Right lobe of liver (tissue), 6 donors: ENCODE measurements at regions not wholly inside any gene's neighbourhood (a gene's known extent, or its start where the extent isn't known, plus 50 kb on each side); places are given as distances from the start of the nearest gene placed in this dataset.

Source experiments
- ATAC-seq, 4 donors: fragments of 200-7000 bp; cut with Tn5 transposase; one replicate each; pipeline ENCODE4 v1.9.1; 2020; ENCODE audit warnings: mild to moderate bottlenecking in 4 of 4, moderate library complexity in 4 of 4
- DNase-seq, 3 donors: peaks; one replicate each; pipeline ENCODE4 v3.0.0-alpha.2; 2020
- H3K27ac ChIP-seq, 3 donors: fragments of 200-600 bp; one replicate each; pipeline ENCODE4 v1.8.0; 2022
- H3K27me3 ChIP-seq, 2 donors: fragments of 200-600 bp; one replicate each; pipeline ENCODE4 v1.8.0; 2022
- H3K36me3 ChIP-seq, 4 donors: fragments of 200-600 bp; sonication (generic) in 1 of 4; one replicate each; pipeline versions ENCODE4 v1.5.1 to v1.8.0; 2017 to 2022; ENCODE audit warnings: control low read depth in 1 of 4
- H3K4me1 ChIP-seq, 4 donors: fragments of 200-600 bp; sonication (generic) in 1 of 4; one replicate each; pipeline versions ENCODE4 v1.5.1 to v1.8.0; 2017 to 2022; ENCODE audit warnings: control low read depth in 1 of 4
- H3K4me3 ChIP-seq, 3 donors: fragments of 200-600 bp; one replicate each; pipeline ENCODE4 v1.8.0; 2022
- H3K9me3 ChIP-seq, 4 donors: fragments of 200-600 bp; sonication (generic) in 1 of 4; one replicate each; pipeline versions ENCODE4 v1.5.1 to v1.8.0; 2017 to 2022; ENCODE audit warnings: control low read depth in 1 of 4
- CTCF ChIP-seq, 4 donors: fragments of 200-600 bp in 3 of 4; fragments of 450-650 bp in 1 of 4; IDR thresholded peaks; one replicate each; pipeline versions ENCODE4 v1.5.1 to v1.8.0; 2016 to 2022; ENCODE audit warnings: antibody characterized with exemption in 4 of 4, mild to moderate bottlenecking in 2 of 4
- POLR2A ChIP-seq: fragments of 450-650 bp; IDR thresholded peaks from one replicate; pipeline ENCODE4 v1.6.1; 2017; ENCODE audit warnings: antibody characterized with exemption, mild to moderate bottlenecking
- WGBS: methylation state at CpG from one replicate; pipeline ENCODE4 v1.1.6; 2018; ENCODE audit warnings: low coverage, low lambda C conversion rate; ENCODE audit not compliant: insufficient coverage; ENCODE audit errors: missing lambda C conversion rate; 5-methylcytosine and 5-hydroxymethylcytosine counted together
- intact Hi-C, 2 donors: fragments of 100-400 bp; cut with DNase I; formaldehyde crosslinking; loops; one replicate each; pipeline versions ENCODE4 v1.11.2 to v1.14.1; 2022
- donor health status: DM: no; HTN: yes; CAD: no.
- donor health status: DM: no; HTN: no; CAD: no.
- donor health status: DM: no; HTN: no; CAD: no.
- donor health status: DM: no; HTN: yes; CAD: no.
- donor health status: DM: no; HTN: yes; CAD: no.

DNA sequence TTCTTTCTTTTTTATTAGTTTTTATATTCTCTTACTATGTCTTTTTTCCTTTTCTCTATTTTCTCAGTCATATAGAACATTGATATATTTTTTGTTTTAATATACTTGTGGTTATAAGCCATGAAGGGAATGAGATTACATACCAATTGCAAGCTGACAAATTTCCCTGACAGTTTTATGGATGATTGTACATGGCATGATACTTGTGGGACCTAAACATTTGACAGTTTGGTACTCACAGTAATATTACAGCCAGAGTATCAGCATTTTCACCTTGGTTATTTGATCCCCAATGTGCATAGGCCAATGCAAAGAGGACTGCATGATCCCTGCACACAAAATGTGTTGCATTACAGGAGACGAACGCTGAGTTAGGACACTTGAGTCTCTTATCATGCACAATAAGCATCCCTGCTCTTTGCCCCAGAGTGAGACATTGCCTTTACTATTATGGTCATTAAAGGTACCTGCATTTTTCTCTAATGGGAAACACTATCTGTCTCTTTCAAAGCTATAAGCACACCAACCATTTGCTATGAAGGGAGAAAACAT is 713.4 kb upstream of the PCDH20 start:
- no peak for ATAC-seq
- WGBS = 43% methylated on average over 2 of the region's 2 CpGs
- TF ChIP-seq POLR2A = no peak

GRCh38 chr13:62126400-62126799 is 710.8 kb upstream of the PCDH20 start:
- Histone ChIP-seq H3K27ac (no peak overlapping the region), H3K9me3 (no peaks in the 10 kb centered on the region), H3K4me1 (no peaks in the 10 kb centered on the region), H3K36me3 (no peaks in the 10 kb centered on the region), H3K4me3 (no peak overlapping the region), H3K27me3 (no peaks in the 10 kb centered on the region)
- 63% methylated on average over 1 of the region's 1 CpG for WGBS
- intact Hi-C loops = no loop called here
- DNase-seq (no peak), ATAC-seq (no peak)
- no peak for TF ChIP-seq POLR2A
- TF ChIP-seq CTCF (IDR thresholded peaks at IDR 0.05) = no peak

More for the DNA sequence above, 713.4 kb upstream of the PCDH20 start:
- no peaks in the 10 kb centered on the region for H3K9me3 ChIP-seq
- no peaks in the 10 kb centered on the region for H3K4me1 ChIP-seq
- no peak overlapping the region for H3K27ac ChIP-seq
- intact Hi-C loops = no loop called here
- H3K27me3 ChIP-seq = no peaks in the 10 kb centered on the region
- no peaks in the 10 kb centered on the region for H3K36me3 ChIP-seq
- DNase-seq = no peak
- H3K4me3 ChIP-seq = no peak overlapping the region

DNA sequence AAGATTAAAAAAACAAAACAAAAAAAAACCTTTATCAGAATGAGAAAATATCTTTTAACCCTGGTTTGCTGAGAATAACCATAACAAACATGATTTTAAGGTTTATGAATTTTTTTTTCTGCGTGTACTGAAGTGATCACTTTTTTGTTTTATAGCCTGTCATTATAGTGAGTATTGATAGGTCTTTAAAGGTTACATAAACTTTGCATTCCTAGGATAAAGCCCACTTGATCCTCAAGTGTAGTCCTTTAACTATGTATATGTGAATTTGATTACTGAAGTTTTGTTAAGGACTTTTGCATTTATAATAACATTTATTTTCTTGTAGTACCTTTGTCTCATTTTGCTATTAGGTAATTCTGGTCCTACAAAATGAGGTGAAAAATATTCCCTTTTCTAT is 709.8 kb upstream of the PCDH20 start:
- H3K27ac ChIP-seq = no peak overlapping the region
- DNase-seq (no peak), ATAC-seq (no peak)
- H3K4me1 ChIP-seq = no peaks in the 10 kb centered on the region
- WGBS = 58% methylated on average over 1 of the region's 1 CpG
- H3K9me3 ChIP-seq = no peaks in the 10 kb centered on the region
- H3K36me3 ChIP-seq = no peaks in the 10 kb centered on the region
- no peak for TF ChIP-seq POLR2A
- TF ChIP-seq CTCF (IDR thresholded peaks at IDR 0.05) = no peak
- intact Hi-C loops = no loop called here
- H3K27me3 ChIP-seq = no peaks in the 10 kb centered on the region
- no peak overlapping the region for H3K4me3 ChIP-seq

- no peak overlapping the region for H3K4me3 ChIP-seq
- TF ChIP-seq POLR2A = no peak
- TF ChIP-seq CTCF (IDR thresholded peaks at IDR 0.05) = no peak
- WGBS = 34% methylated on average over 2 of the region's 2 CpGs
- no peak overlapping the region for H3K27ac ChIP-seq
- DNase-seq = no peak
- H3K4me1 ChIP-seq = no peaks in the 10 kb centered on the region
- intact Hi-C loops = no loop called here
- ATAC-seq = no peak
- H3K9me3 ChIP-seq = no peaks in the 10 kb centered on the region
- no peaks in the 10 kb centered on the region for H3K36me3 ChIP-seq
- H3K27me3 ChIP-seq = peaks cover 0 to 6% of the 10 kb centered on the region in 2 donors
These were observed 707.8 kb upstream of the PCDH20 start for GRCh38 chr13:62123409-62123808.

DNA sequence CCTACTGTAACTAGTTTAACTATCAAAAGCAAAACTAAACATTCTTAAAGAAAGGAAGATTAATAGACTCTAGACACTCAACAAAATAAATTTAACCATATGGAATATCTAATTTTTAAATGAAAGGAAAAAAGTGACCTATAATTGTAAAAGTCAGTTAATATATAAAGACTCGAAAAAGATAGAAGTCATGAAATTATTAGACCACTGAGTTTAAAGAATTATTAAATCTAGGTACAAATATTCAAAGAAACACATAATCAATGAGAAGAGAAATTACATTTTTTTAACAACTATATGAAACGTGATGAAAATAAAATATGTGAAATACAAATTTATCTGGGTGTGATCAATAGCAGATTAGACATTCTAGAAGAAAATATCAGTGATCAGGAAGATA is 706.8 kb upstream of the PCDH20 start:
- H3K27ac ChIP-seq = no peak overlapping the region
- H3K9me3 ChIP-seq = no peaks in the 10 kb centered on the region
- no peak for ATAC-seq
- H3K36me3 ChIP-seq = no peaks in the 10 kb centered on the region
- DNase-seq = no peak
- H3K4me3 ChIP-seq = no peak overlapping the region
- H3K27me3 ChIP-seq = peaks cover 0 to 6% of the 10 kb centered on the region in 2 donors
- H3K4me1 ChIP-seq = no peaks in the 10 kb centered on the region
- intact Hi-C loops = no loop called here
- WGBS = 34% methylated on average over 2 of the region's 2 CpGs
- TF ChIP-seq CTCF (IDR thresholded peaks at IDR 0.05) (no peak), POLR2A (no peak)
